Heart right ventricle (tissue), 16 donors: ENCODE measurements at regions not wholly inside any gene's neighbourhood (a gene's known extent, or its start where the extent isn't known, plus 50 kb on each side); places are given as distances from the start of the nearest gene placed in this dataset.

Source experiments
- ATAC-seq, 8 donors: fragments of 200-7000 bp; cut with Tn5 transposase; one replicate each; pipeline ENCODE4 v1.9.1; 2020; ENCODE audit warnings: mild to moderate bottlenecking in 8 of 8, moderate library complexity in 8 of 8, moderate number of reproducible peaks in 1 of 8
- DNase-seq, 2 donors: peaks; one replicate each; pipeline ENCODE4 v3.0.0-alpha.2; 2020
- H3K27ac ChIP-seq, 10 donors: fragments of 200-600 bp; sonication (generic) in 2 of 10; one replicate each; pipeline versions ENCODE4 v1.5.0 to v1.8.0; 2020 to 2022; ENCODE audit warnings: mild to moderate bottlenecking in 3 of 10
- H3K27me3 ChIP-seq, 7 donors: fragments of 200-600 bp; one replicate each; pipeline ENCODE4 v1.8.0; 2021 to 2022; ENCODE audit warnings: mild to moderate bottlenecking in 2 of 7
- H3K36me3 ChIP-seq, 9 donors: fragments of 200-600 bp; sonication (generic) in 1 of 9; one replicate each; pipeline versions ENCODE4 v1.5.0 to v1.8.0; 2020 to 2022; ENCODE audit warnings: mild to moderate bottlenecking in 2 of 9
- H3K4me1 ChIP-seq, 9 donors: fragments of 200-600 bp; sonication (generic) in 1 of 9; one replicate each; pipeline versions ENCODE4 v1.5.0 to v1.8.0; 2020 to 2022; ENCODE audit warnings: mild to moderate bottlenecking in 4 of 9
- H3K4me3 ChIP-seq, 10 donors: fragments of 200-600 bp; sonication (generic) in 2 of 10; one replicate each; pipeline versions ENCODE4 v1.5.0 to v1.8.0; 2020 to 2022; ENCODE audit warnings: mild to moderate bottlenecking in 7 of 10, moderate library complexity in 2 of 10
- H3K9me3 ChIP-seq, 11 donors: fragments of 200-600 bp in 10 of 11; sonication (generic) in 2 of 11; one replicate each; pipeline versions ENCODE4 v1.5.0 to v1.8.0; 2013 to 2022; ENCODE audit warnings: mild to moderate bottlenecking in 2 of 11, control low read depth in 1 of 11, moderate library complexity in 1 of 11
- CTCF ChIP-seq, 9 donors: fragments of 200-600 bp; sonication (generic) in 2 of 9; IDR thresholded peaks; one replicate each; pipeline versions ENCODE4 v1.5.0 to v1.8.0; 2021 to 2022; ENCODE audit warnings: antibody characterized with exemption in 9 of 9, mild to moderate bottlenecking in 5 of 9, moderate library complexity in 1 of 9
- WGBS, 2 donors: extraction: QIAGEN DNeasy Blood & Tissue Kit; methylation state at CpG; one replicate each; pipeline ENCODE4 v1.1.7; 2013; ENCODE audit warnings: inconsistent platforms in 1 of 2; 5-methylcytosine and 5-hydroxymethylcytosine counted together
- intact Hi-C, 10 donors: fragments of 100-400 bp; cut with DNase I; formaldehyde crosslinking; loops; one replicate each; pipeline versions ENCODE4 v1.11.1 to v1.14.2; 2022
- donor health status: Arrhythmogenic right ventricular cardiomyopathy.
- donor health status: ischemic (EF 13 %, LVEDD 7.1; RV severe dilation, severe dysfunction).
- donor health status: healthy with polysubstance abuse.
- donor health status: DM: no; HTN: yes; CAD: no.
- donor health status: DM: no; HTN: no; CAD: no.
- donor health status: ischemic (EF 25% LVEDD 6.9; RV normal size, moderate dysfunction).
- donor health status: ischemic (EF 25% LVEDD 5.7; RV mildly dilated, moderate dysfunction).
- donor health status: healthy.
- donor health status: DM: yes; HTN: yes; CAD: no.
- donor health status: Ischemic cardiomyopathy.
- donor health status: ischemic (EF 35%, LVEDD 5.7; RV mildly dilated, moderate dysfunction).
- donor health status: nonischemic (EF 11% LVEDD 7.7; RV severe dilation, severe dysfunction).
- donor health status: DM: yes; HTN: yes; CAD: no.
- donor health status: PGD.
- donor health status: ischemic (EF 29% LVEDD 5.4; RV normal size, mild dysfunction).
- donor health status: nonischemic (EF 23%, LVEDD 6.1; RV moderate dilation, normal function).

GRCh38 chr4:30538794-30539193 lies 181.4 kb upstream of the PCDH7 start:
- peaks cover 0 to 8% (median 0%) of the 10 kb centered on the region in 11 donors for H3K9me3 ChIP-seq
- ATAC-seq (no peak), DNase-seq (no peak)
- intact Hi-C loops = no loop called here
- no peak overlapping the region for H3K4me3 ChIP-seq
- no peaks in the 10 kb centered on the region for H3K36me3 ChIP-seq
- no peak for TF ChIP-seq CTCF (IDR thresholded peaks at IDR 0.05)
- H3K27ac ChIP-seq = no peak overlapping the region
- no peaks in the 10 kb centered on the region for H3K4me1 ChIP-seq
- 83 to 89% methylated on average over 5 of the region's 5 CpGs for WGBS, 2 donors
- H3K27me3 ChIP-seq = no peaks in the 10 kb centered on the region

GRCh38 chr4:30543057-30543456 lies 177.1 kb upstream of the PCDH7 start:
- Histone ChIP-seq H3K36me3 (no peaks in the 10 kb centered on the region), H3K4me3 (no peak overlapping the region), H3K9me3 (peaks cover 0 to 3% (median 0%) of the 10 kb centered on the region in 11 donors), H3K27ac (no peak overlapping the region), H3K4me1 (no peaks in the 10 kb centered on the region), H3K27me3 (no peaks in the 10 kb centered on the region)
- intact Hi-C loops = no loop called here
- TF ChIP-seq CTCF (IDR thresholded peaks at IDR 0.05) = no peak
- no peak for ATAC-seq
- DNase-seq = no peak
- WGBS, 2 donors = 92 to 93% methylated on average over 1 of the region's 1 CpG

- ATAC-seq = no peak
- Histone ChIP-seq H3K36me3 (no peaks in the 10 kb centered on the region), H3K27me3 (no peaks in the 10 kb centered on the region), H3K4me3 (no peak overlapping the region), H3K4me1 (no peaks in the 10 kb centered on the region), H3K9me3 (no peaks in the 10 kb centered on the region), H3K27ac (no peak overlapping the region)
- WGBS, 2 donors = 74 to 83% methylated on average over 1 of the region's 1 CpG
- intact Hi-C loops = no loop called here
- no peak for DNase-seq
- TF ChIP-seq CTCF (IDR thresholded peaks at IDR 0.05) = no peak
These were observed 167.0 kb upstream of the PCDH7 start for GRCh38 chr4:30553151-30553550.

DNA sequence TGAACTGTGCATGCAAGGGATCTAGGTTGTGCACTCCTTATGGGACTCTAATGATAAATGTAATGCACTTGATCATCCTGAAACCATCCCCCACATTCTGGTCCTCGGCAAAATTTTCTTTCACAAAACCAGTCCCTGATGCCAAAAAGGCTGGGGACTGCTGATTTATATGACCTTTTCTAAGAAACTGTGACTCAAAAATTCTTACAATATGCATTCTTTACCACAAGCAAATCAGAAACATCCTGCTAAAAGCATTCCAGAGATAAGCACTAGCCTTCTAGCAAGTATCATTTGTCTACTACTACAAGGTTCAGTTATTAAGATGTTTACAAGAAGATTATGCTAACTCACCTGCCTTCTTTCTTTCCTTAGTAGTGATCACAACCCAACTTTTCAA lies 166.5 kb upstream of the PCDH7 start:
- WGBS, 2 donors = 52 to 57% methylated on average over 1 of the region's 1 CpG
- no peak for ATAC-seq
- H3K27ac ChIP-seq = no peak overlapping the region
- H3K36me3 ChIP-seq = no peaks in the 10 kb centered on the region
- no peaks in the 10 kb centered on the region for H3K27me3 ChIP-seq
- no peaks in the 10 kb centered on the region for H3K9me3 ChIP-seq
- no peak for TF ChIP-seq CTCF (IDR thresholded peaks at IDR 0.05)
- intact Hi-C loops = no loop called here
- no peak overlapping the region for H3K4me3 ChIP-seq
- H3K4me1 ChIP-seq = no peaks in the 10 kb centered on the region
- no peak for DNase-seq

DNA sequence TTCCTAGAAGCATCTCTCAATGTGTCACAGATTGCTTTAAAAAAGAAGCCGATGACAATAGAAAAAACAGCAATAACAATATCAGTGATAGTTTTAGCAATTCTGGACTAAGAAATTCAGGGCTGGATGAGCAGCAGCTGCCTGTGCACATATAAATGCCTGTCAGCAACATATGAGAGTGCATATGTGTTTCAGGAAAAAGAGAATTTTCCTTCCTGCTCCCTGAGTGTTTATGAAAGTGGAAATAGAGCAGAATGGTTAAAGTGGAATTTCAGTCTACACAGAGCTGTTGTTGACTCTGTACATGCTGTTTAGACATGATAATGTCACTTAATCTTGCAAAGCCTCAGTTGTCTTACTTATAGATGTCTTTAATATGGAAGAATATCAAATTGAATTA lies 164.4 kb upstream of the PCDH7 start:
- no peak for ATAC-seq
- 85 to 87% methylated on average over 1 of the region's 1 CpG for WGBS, 2 donors
- intact Hi-C loops = no loop called here
- no peaks in the 10 kb centered on the region for H3K4me1 ChIP-seq
- H3K27me3 ChIP-seq = no peaks in the 10 kb centered on the region
- no peak for TF ChIP-seq CTCF (IDR thresholded peaks at IDR 0.05)
- H3K36me3 ChIP-seq = no peaks in the 10 kb centered on the region
- no peaks in the 10 kb centered on the region for H3K9me3 ChIP-seq
- no peak overlapping the region for H3K4me3 ChIP-seq
- DNase-seq = no peak
- no peak overlapping the region for H3K27ac ChIP-seq
